ENCODE measurements at regions not wholly inside any gene's neighbourhood (a gene's known extent, or its start where the extent isn't known, plus 50 kb on each side); places are given as distances from the start of the nearest gene placed in this dataset.

DNA sequence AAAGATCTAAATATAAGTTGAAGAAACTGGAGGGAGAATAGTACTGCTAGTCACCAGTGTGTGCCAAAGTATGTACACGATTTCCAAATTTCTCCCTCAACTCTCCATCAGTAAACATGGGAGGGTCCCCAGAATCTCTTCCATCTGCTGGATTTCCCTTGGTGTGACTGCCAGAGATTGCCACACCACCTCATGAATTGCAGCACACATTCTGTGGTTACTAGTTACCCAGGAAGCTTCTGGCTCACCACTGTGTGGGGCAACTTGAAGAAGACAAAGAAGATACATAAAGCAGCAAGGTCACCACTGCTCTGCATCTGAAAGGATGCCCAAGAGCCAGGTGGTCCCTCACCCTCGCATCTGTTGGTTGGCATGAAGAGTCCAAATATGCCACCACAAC is 191.7 kb upstream of the ESRRG start:
- Histone ChIP-seq H3K27me3 (no peaks in the 10 kb centered on the region), H3K4me1 (no peaks in the 10 kb centered on the region), H3K4me3 (no peak overlapping the region), H3K27ac (no peak overlapping the region), H3K9me3 (no peaks in the 10 kb centered on the region), H3K36me3 (no peaks in the 10 kb centered on the region)
- TF ChIP-seq, protein P1, sequence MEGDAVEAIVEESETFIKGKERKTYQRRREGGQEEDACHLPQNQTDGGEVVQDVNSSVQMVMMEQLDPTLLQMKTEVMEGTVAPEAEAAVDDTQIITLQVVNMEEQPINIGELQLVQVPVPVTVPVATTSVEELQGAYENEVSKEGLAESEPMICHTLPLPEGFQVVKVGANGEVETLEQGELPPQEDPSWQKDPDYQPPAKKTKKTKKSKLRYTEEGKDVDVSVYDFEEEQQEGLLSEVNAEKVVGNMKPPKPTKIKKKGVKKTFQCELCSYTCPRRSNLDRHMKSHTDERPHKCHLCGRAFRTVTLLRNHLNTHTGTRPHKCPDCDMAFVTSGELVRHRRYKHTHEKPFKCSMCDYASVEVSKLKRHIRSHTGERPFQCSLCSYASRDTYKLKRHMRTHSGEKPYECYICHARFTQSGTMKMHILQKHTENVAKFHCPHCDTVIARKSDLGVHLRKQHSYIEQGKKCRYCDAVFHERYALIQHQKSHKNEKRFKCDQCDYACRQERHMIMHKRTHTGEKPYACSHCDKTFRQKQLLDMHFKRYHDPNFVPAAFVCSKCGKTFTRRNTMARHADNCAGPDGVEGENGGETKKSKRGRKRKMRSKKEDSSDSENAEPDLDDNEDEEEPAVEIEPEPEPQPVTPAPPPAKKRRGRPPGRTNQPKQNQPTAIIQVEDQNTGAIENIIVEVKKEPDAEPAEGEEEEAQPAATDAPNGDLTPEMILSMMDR (IDR thresholded peaks at IDR 0.05) = no peak
- TF ChIP-seq EP300 (IDR thresholded peaks at IDR 0.05) = no peak
- 66 to 67% methylated on average over 2 of the region's 2 CpGs for WGBS, 2 donors
- ATAC-seq (ENCODE audit: low FRiP score in 2 of 2) (no peak), DNase-seq (no peak)

DNA sequence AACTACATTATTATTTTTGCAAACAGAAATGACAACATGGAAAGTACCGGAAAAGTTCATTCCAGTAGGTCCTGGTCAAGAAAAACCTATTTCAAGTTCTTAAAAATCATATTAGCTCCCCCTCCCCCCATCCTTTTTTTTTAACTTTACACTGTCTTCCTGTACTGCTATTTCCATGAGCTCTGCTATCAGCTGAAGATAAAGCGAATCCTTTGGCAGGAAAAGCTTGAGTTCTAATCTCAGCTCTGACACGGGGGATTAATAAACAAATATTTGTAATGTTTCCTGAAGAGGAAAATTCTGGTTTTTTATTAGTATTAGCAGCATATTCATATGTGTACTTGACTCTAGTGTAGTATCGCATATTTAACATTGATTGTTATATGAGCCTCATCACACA is 190.7 kb upstream of the ESRRG start:
- Histone ChIP-seq H3K4me1 (no peaks in the 10 kb centered on the region), H3K4me3 (no peak overlapping the region), H3K9me3 (no peaks in the 10 kb centered on the region), H3K27me3 (no peaks in the 10 kb centered on the region), H3K36me3 (no peaks in the 10 kb centered on the region), H3K27ac (no peak overlapping the region)
- TF ChIP-seq, protein P1 (IDR thresholded peaks at IDR 0.05) = no peak
- TF ChIP-seq POLR2A (IDR thresholded peaks at IDR 0.05) = no peak
- WGBS, 2 donors = 56 to 62% methylated on average over 4 of the region's 4 CpGs
- ATAC-seq (ENCODE audit: low FRiP score in 2 of 2) = no peak
- no peak for DNase-seq

DNA sequence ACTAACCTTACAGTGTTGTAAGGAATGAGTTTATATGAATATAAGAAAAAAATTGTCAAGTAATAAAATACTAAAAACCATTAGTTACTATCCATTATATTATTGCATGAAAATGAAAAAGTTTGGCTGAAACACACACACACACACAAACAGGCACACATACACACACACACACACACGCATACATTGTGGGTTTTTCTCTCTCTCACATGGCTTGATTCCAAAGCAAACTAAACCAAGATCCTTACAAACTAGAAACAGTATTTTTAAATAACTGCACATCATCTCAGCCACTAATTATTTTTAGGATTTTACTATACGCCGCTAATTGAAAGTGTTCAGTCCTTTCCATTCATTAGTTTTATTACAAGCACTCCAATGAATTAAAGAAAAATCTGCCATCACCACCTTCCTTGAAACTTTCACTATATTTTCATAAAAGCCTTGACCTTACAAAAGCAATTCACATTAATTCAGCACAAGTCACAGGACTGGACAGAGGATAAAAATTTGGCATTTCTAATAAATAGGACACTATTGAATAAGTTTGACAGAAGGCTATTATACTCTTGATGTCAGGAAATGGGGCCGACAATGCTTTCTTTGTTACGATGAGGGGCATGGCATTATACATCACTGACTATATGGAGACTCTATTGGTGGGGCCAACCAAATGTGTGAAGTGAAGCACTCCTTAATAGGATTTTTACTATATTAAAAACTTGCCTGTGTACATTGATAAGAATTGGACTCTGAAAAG is 187.0 kb upstream of the ESRRG start:
- Histone ChIP-seq H3K27ac (no peak overlapping the region), H3K36me3 (no peaks in the 10 kb centered on the region), H3K9me3 (no peaks in the 10 kb centered on the region), H3K4me3 (no peak overlapping the region), H3K27me3 (no peaks in the 10 kb centered on the region), H3K4me1 (no peaks in the 10 kb centered on the region)
- 74 to 78% methylated on average over 5 of the region's 5 CpGs for WGBS, 2 donors
- TF ChIP-seq EP300 (IDR thresholded peaks at IDR 0.05) = no peak
- no peak for TF ChIP-seq POLR2AphosphoS5 (IDR thresholded peaks at IDR 0.05)
- TF ChIP-seq, protein P1 (IDR thresholded peaks at IDR 0.05) = no peak
- no peak for TF ChIP-seq POLR2A (IDR thresholded peaks at IDR 0.05)
- ATAC-seq (ENCODE audit: low FRiP score in 2 of 2) (no peak), DNase-seq (no peak)

DNA sequence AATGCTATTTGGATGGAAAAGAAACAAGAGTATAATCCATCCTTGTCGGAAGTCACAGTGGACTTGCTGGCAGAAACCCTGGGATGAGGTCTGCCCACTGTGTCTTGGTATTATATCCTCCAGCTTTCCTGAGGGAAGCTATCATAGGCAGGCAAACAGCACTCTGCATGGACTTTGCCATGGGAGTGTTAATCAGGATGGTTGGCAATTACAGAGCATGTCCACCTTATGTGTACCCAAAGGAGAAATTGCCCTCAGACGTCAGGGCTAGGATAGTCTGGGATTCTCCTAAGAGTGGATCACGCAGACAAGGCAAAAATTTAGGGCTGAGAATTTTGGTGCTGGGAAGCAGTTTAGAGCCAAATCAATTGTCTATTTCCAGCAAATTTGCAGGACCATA is 184.9 kb upstream of the ESRRG start:
- ATAC-seq (ENCODE audit: low FRiP score in 2 of 2) = no peak
- Histone ChIP-seq H3K36me3 (no peaks in the 10 kb centered on the region), H3K4me3 (no peak overlapping the region), H3K27ac (no peak overlapping the region), H3K4me1 (no peaks in the 10 kb centered on the region), H3K9me3 (no peaks in the 10 kb centered on the region), H3K27me3 (no peaks in the 10 kb centered on the region)
- DNase-seq = no peak
- 93 to 97% methylated on average over 3 of the region's 3 CpGs for WGBS, 2 donors
- TF ChIP-seq POLR2A (IDR thresholded peaks at IDR 0.05) (no peak), POLR2AphosphoS5 (IDR thresholded peaks at IDR 0.05) (no peak), EP300 (IDR thresholded peaks at IDR 0.05) (no peak)
- TF ChIP-seq, protein P1 (IDR thresholded peaks at IDR 0.05) = no peak

DNA sequence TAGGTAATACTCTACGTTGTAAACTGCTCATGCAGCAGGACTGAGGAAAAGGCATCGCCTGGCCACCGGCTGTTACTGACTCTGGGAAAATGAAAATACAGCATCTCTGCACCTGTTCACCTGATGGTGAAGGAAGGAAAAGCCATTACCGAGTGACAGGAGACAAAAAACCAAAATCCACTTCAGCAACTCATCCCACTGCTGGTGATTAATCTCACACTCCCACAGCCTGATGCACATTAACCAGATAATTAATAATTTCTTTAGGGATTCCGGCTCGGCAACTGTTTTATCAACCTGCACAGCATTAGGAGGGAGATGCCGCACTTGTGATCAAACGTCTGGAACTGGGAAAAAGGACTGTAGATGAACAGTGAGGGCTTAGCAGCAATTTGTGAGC is 183.9 kb upstream of the ESRRG start:
- DNase-seq (no peak), ATAC-seq (ENCODE audit: low FRiP score in 2 of 2) (no peak)
- TF ChIP-seq, protein P1 (IDR thresholded peaks at IDR 0.05) = no peak
- TF ChIP-seq EP300 (IDR thresholded peaks at IDR 0.05) = no peak
- TF ChIP-seq POLR2A (IDR thresholded peaks at IDR 0.05) = no peak
- TF ChIP-seq POLR2AphosphoS5 (IDR thresholded peaks at IDR 0.05) = no peak
- Histone ChIP-seq H3K4me1 (no peaks in the 10 kb centered on the region), H3K36me3 (no peaks in the 10 kb centered on the region), H3K9me3 (no peaks in the 10 kb centered on the region), H3K27ac (no peak overlapping the region), H3K27me3 (no peaks in the 10 kb centered on the region), H3K4me3 (no peak overlapping the region)
- WGBS, 2 donors = 88% methylated on average over 8 of the region's 8 CpGs
